ENCODE measurements at regions not wholly inside any gene's neighbourhood (a gene's known extent, or its start where the extent isn't known, plus 50 kb on each side); places are given as distances from the start of the nearest gene placed in this dataset.

DNA sequence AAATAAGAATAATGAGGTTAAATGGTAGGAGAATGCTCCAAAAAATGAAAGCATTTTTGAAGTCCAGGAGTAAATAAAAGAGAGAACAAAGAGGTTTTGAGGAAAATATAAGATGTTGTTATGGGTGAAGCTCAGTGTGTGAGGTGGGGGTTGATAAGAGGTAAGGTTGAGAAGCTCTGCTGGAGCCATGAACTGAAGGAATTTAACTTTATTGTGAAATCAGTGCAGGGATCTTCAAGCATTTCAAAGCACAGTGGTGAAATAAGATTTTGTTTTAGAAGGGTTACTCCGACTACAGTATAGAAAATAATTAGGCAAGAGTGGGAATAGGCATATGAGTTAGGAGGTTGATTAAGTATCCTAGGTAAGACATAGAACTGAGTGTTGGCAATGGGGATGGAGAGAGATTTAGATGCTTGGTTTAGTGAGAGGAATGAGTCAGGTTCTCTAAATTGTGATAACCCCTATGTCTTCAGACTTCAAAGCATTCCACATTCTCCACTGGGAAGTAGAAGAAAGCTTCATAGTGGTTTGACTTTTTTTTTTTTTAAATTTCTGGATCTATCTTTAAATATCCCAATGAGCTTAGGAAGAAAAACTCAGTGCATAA lies 403.2 kb downstream of the AASDHPPT start:
- Histone ChIP-seq H3K36me3 (ENCODE audit: insufficient read depth, low read length) (no peaks in the 10 kb centered on the region), H2AFZ (ENCODE audit: low read length, unreplicated experiment) (no peak overlapping the region), H3K27ac (ENCODE audit: low read depth, low read length) (no peak overlapping the region), H3K4me1 (ENCODE audit: control insufficient read depth, insufficient read depth, low read length, unreplicated experiment) (peaks cover 24% of the 10 kb centered on the region), H3K79me2 (ENCODE audit: control insufficient read depth, insufficient read depth, low read length, unreplicated experiment) (no peaks in the 10 kb centered on the region), H3K27me3 (ENCODE audit: insufficient read depth, low read length) (no peaks in the 10 kb centered on the region), H3K4me3 (ENCODE audit: low read depth, low read length) (no peak overlapping the region)

DNA sequence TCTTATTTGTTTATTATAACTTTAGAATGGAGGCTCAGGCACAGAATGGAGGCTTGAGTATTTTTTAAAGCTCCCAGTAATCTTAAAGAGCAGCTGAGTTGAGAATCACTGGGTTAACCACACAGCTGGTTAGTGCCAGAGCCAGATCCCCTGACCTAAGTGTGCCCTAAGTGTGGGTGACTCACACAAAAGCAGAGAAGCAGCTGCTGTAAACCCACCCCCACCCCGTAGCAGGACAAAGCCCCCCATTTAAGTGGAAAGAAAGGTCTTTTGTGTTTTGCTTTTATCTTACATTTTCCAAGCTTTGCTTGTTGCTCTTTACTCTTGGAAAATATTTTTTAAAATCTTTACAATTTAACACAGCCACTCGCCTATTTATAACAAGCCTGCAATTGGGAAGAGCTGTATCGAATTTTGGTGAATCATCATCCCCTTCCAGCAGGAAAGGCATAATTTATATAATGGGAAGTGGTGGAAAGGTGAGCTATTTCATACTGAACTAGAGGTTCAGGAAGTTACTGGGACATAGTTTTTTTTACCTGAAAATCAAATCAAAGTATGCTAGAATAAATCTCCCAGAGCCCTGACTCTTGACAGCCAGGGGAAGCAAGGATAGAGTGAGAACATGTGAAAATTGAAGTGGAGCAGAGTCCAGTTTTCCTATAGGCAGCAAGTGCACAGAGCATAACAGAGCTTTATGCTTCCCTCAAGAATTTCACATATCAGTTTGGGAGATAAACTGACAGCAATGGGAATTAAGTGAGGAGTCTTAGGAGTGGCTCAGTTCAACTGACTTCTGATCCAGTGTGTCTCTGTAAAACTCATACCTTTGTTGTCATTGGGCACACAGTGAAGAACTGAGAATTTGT lies 405.7 kb downstream of the AASDHPPT start:
- H3K27ac ChIP-seq (ENCODE audit: low read depth, low read length), result peak overlapping the region; percentile 32; the same call in 1 of the 2 replicates
- peak overlapping the region; percentile 24 for H3K4me3 ChIP-seq (ENCODE audit: low read depth, low read length)
- H3K36me3 ChIP-seq (ENCODE audit: insufficient read depth, low read length), result no peaks in the 10 kb centered on the region
- H3K4me1 ChIP-seq (ENCODE audit: control insufficient read depth, insufficient read depth, low read length, unreplicated experiment), result peaks cover 24% of the 10 kb centered on the region
- H3K27me3 ChIP-seq (ENCODE audit: insufficient read depth, low read length), result no peaks in the 10 kb centered on the region
- no peaks in the 10 kb centered on the region for H3K79me2 ChIP-seq (ENCODE audit: control insufficient read depth, insufficient read depth, low read length, unreplicated experiment)
- H2AFZ ChIP-seq (ENCODE audit: low read length, unreplicated experiment), result peak overlapping the region; percentile 30

DNA sequence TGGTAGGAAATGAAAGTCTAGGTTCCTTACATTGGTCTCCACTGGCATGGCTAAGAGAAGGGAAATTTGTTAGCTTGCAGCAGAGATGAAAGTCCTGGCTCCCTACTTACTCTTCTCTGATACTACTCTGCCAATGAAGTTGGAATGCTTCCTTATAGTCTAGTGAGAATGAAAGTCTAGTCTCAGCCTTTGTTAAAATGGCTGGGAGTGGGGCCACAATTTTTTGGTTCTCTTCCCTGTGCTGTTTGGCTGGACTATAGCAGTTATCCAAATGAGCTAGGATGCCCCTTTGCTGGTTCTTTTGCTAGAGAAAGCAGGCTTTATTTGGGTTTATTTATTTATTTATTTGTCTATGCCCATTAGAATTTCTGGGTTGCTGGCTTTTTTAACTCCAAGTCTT lies 414.3 kb downstream of the AASDHPPT start:
- no peaks in the 10 kb centered on the region for H3K36me3 ChIP-seq (ENCODE audit: insufficient read depth, low read length)
- no peaks in the 10 kb centered on the region for H3K27me3 ChIP-seq (ENCODE audit: insufficient read depth, low read length)
- H3K4me1 ChIP-seq (ENCODE audit: control insufficient read depth, insufficient read depth, low read length, unreplicated experiment), result no peaks in the 10 kb centered on the region
- H3K27ac ChIP-seq (ENCODE audit: low read depth, low read length), result no peak overlapping the region
- H3K4me3 ChIP-seq (ENCODE audit: low read depth, low read length), result no peak overlapping the region
- H2AFZ ChIP-seq (ENCODE audit: low read length, unreplicated experiment), result no peak overlapping the region
- H3K79me2 ChIP-seq (ENCODE audit: control insufficient read depth, insufficient read depth, low read length, unreplicated experiment), result no peaks in the 10 kb centered on the region

DNA sequence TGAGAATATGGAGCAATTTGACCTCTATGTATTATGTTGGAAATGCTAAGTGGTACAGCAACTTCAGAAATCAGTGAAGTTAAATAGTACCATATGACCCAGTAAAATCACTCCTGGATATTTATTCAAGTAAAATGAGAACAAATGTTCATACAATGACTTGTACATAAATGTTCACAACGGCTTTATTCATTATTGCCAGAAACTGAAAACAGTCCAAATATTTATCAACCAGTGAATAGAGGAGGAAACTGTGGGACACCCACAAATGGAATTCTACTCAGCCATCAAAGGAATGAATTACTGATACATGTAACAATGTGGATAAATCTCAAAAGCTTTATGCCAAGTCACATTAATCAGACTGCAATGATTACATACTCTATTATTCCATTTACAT lies 416.3 kb downstream of the AASDHPPT start:
- H3K36me3 ChIP-seq (ENCODE audit: insufficient read depth, low read length), result no peaks in the 10 kb centered on the region
- H3K27me3 ChIP-seq (ENCODE audit: insufficient read depth, low read length), result no peaks in the 10 kb centered on the region
- H3K79me2 ChIP-seq (ENCODE audit: control insufficient read depth, insufficient read depth, low read length, unreplicated experiment), result no peaks in the 10 kb centered on the region
- no peak overlapping the region for H3K27ac ChIP-seq (ENCODE audit: low read depth, low read length)
- H3K4me3 ChIP-seq (ENCODE audit: low read depth, low read length), result no peak overlapping the region
- H3K4me1 ChIP-seq (ENCODE audit: control insufficient read depth, insufficient read depth, low read length, unreplicated experiment), result no peaks in the 10 kb centered on the region
- H2AFZ ChIP-seq (ENCODE audit: low read length, unreplicated experiment), result no peak overlapping the region

DNA sequence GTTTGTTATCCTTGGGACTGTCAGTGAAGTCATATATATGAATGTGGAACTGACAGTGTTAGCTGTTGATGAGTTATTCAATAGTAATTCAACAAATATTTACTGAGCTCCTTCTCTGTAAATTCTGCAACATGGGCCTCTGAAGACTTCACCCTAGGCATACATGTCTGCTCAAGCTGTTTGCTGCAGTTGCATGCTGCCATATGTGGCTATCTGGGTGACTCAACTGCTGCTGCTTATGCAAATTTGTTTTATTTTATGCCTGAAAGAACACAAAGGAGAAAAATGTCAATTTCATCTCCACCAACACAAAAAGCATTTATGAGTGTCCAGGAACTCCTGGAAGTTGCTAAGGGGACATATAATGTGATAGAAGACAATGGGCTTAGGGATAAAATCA lies 417.6 kb downstream of the AASDHPPT start:
- Histone ChIP-seq H3K79me2 (ENCODE audit: control insufficient read depth, insufficient read depth, low read length, unreplicated experiment) (no peaks in the 10 kb centered on the region), H3K27me3 (ENCODE audit: insufficient read depth, low read length) (no peaks in the 10 kb centered on the region), H3K4me1 (ENCODE audit: control insufficient read depth, insufficient read depth, low read length, unreplicated experiment) (no peaks in the 10 kb centered on the region), H3K4me3 (ENCODE audit: low read depth, low read length) (no peak overlapping the region), H3K27ac (ENCODE audit: low read depth, low read length) (no peak overlapping the region), H2AFZ (ENCODE audit: low read length, unreplicated experiment) (no peak overlapping the region), H3K36me3 (ENCODE audit: insufficient read depth, low read length) (no peaks in the 10 kb centered on the region)

DNA sequence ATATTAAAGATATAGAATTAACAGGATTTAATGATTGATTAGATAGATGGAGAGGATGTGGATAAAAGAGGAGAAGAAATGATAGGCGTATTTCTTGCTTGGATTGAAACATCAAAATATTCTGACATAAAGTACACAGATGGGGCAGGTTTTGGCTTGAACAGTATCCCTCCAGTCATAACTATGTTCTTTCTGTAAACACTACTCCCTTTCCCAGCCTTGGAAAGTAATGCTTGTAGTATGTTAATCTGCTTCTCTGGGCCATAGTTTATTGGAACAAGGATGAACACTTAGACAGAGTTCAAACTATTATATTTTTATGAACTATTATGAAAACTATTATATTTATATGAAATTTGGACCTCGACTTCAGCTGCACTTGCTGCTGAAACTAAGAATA lies 419.2 kb downstream of the AASDHPPT start:
- Histone ChIP-seq H3K27me3 (ENCODE audit: insufficient read depth, low read length) (no peaks in the 10 kb centered on the region), H2AFZ (ENCODE audit: low read length, unreplicated experiment) (no peak overlapping the region), H3K4me3 (ENCODE audit: low read depth, low read length) (no peak overlapping the region), H3K27ac (ENCODE audit: low read depth, low read length) (no peak overlapping the region), H3K79me2 (ENCODE audit: control insufficient read depth, insufficient read depth, low read length, unreplicated experiment) (no peaks in the 10 kb centered on the region), H3K4me1 (ENCODE audit: control insufficient read depth, insufficient read depth, low read length, unreplicated experiment) (no peaks in the 10 kb centered on the region), H3K36me3 (ENCODE audit: insufficient read depth, low read length) (no peaks in the 10 kb centered on the region)

DNA sequence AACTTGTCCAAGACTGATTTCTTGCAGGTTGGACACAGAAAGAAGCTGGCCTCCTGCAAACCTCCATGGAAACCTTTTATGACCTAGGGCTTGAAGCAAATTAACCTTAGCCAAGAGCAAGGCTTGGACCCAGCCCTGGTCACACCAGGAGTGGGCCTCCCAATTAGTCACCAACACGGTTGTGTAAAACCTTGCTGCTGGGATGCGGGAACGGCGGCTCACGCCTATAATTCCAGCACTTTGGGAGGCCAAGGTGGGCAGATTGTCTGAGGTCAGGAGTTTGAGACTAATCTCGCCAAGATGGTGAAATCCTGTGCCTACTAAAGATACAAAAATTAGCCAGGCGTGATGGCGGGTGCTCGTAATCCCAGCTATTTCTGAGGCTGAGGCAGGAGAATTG lies 419.9 kb downstream of the AASDHPPT start:
- no peak overlapping the region for H3K27ac ChIP-seq (ENCODE audit: low read depth, low read length)
- H3K79me2 ChIP-seq (ENCODE audit: control insufficient read depth, insufficient read depth, low read length, unreplicated experiment), result no peaks in the 10 kb centered on the region
- H3K27me3 ChIP-seq (ENCODE audit: insufficient read depth, low read length), result no peaks in the 10 kb centered on the region
- no peaks in the 10 kb centered on the region for H3K36me3 ChIP-seq (ENCODE audit: insufficient read depth, low read length)
- H2AFZ ChIP-seq (ENCODE audit: low read length, unreplicated experiment), result no peak overlapping the region
- H3K4me3 ChIP-seq (ENCODE audit: low read depth, low read length), result no peak overlapping the region
- H3K4me1 ChIP-seq (ENCODE audit: control insufficient read depth, insufficient read depth, low read length, unreplicated experiment), result no peaks in the 10 kb centered on the region

DNA sequence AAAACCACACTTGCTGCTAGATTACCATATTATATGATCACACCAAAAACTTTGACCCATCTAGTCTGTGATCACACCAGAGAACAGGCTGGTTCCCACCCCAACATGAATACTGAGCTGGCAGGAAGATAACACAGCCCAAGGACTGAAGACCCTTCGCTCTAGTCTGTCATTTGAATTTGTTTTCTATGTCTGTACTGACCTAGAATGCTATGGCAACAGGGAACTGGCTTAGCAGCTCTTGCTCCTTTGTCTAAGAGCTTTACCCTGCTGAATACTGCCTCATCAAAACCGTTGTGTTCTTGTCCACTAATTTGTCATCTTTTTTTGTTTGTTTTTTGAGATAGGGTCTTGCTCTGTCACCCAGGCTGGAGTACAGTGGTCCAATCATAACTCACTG lies 420.4 kb downstream of the AASDHPPT start:
- Histone ChIP-seq H3K36me3 (ENCODE audit: insufficient read depth, low read length) (no peaks in the 10 kb centered on the region), H3K27ac (ENCODE audit: low read depth, low read length) (no peak overlapping the region), H3K4me3 (ENCODE audit: low read depth, low read length) (no peak overlapping the region), H3K27me3 (ENCODE audit: insufficient read depth, low read length) (no peaks in the 10 kb centered on the region), H3K4me1 (ENCODE audit: control insufficient read depth, insufficient read depth, low read length, unreplicated experiment) (no peaks in the 10 kb centered on the region), H3K79me2 (ENCODE audit: control insufficient read depth, insufficient read depth, low read length, unreplicated experiment) (no peaks in the 10 kb centered on the region), H2AFZ (ENCODE audit: low read length, unreplicated experiment) (no peak overlapping the region)

DNA sequence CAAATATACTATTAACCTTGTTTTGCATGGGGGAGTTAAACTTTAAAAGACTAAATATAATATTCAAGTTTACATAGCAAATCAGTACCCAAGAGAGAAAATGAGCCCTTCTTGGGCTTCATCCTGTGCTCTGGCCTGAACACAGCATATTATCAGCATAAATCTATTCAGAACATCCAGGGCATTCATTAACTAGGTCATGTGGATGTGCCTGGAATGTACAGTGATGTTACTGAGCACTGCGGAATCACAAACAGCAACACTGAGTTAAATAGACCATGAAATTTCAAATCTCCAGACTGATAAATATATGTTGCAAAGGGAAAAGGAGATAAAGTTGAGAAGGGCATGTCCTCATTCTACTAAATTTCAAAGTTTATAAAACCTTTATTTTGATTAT lies 426.4 kb downstream of the AASDHPPT start:
- no peaks in the 10 kb centered on the region for H3K27me3 ChIP-seq (ENCODE audit: insufficient read depth, low read length)
- H3K36me3 ChIP-seq (ENCODE audit: insufficient read depth, low read length), result no peaks in the 10 kb centered on the region
- H3K27ac ChIP-seq (ENCODE audit: low read depth, low read length), result no peak overlapping the region
- no peaks in the 10 kb centered on the region for H3K79me2 ChIP-seq (ENCODE audit: control insufficient read depth, insufficient read depth, low read length, unreplicated experiment)
- H2AFZ ChIP-seq (ENCODE audit: low read length, unreplicated experiment), result no peak overlapping the region
- no peaks in the 10 kb centered on the region for H3K4me1 ChIP-seq (ENCODE audit: control insufficient read depth, insufficient read depth, low read length, unreplicated experiment)
- H3K4me3 ChIP-seq (ENCODE audit: low read depth, low read length), result no peak overlapping the region

DNA sequence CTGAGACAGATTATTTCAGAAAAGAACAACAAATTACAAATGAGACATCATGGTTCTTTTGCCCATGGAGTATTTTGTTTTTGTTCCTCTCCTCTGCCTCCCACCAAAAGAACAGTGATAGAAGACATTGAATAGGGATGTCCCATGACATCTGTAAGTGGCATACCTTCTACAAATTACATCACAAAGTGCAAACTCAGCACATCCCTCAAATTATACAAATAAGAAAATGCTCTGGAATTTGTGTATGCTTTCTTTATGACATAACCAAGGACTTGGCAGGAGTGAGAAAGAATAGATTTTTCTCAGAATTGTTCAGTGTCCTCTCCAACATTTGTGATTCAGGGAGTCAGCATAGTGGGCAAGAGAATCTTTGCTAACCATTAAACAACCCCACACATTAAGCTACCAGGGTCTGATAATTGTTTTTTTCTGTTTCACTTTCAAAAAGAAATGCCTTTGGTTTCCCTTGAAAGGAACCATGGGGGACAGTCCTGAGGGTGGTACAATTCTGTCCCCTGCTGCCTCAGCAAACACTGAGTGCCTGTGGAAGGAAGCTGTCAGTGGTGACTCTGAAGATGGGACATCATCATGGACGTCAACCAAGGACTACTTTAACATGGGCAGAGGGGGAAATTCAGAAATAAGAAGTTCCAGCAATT lies 430.3 kb downstream of the AASDHPPT start:
- Histone ChIP-seq H3K79me2 (ENCODE audit: control insufficient read depth, insufficient read depth, low read length, unreplicated experiment) (no peaks in the 10 kb centered on the region), H3K27me3 (ENCODE audit: insufficient read depth, low read length) (no peaks in the 10 kb centered on the region), H2AFZ (ENCODE audit: low read length, unreplicated experiment) (no peak overlapping the region)

More for the DNA sequence above, 430.3 kb downstream of the AASDHPPT start:
- Histone ChIP-seq H3K27ac (ENCODE audit: low read depth, low read length) (no peak overlapping the region), H3K36me3 (ENCODE audit: insufficient read depth, low read length) (no peaks in the 10 kb centered on the region), H3K4me1 (ENCODE audit: control insufficient read depth, insufficient read depth, low read length, unreplicated experiment) (no peaks in the 10 kb centered on the region), H3K4me3 (ENCODE audit: low read depth, low read length) (no peak overlapping the region)
